ENCODE measurements at regions not wholly inside any gene's neighbourhood (a gene's known extent, or its start where the extent isn't known, plus 50 kb on each side); places are given as distances from the start of the nearest gene placed in this dataset.

GRCh38 chr1:91099746-91100621, 78.1 kb upstream of the ZNF644 start:
- no peak for TF ChIP-seq CTCF (IDR thresholded peaks at IDR 0.05 in 2 of 3, conservative IDR thresholded peaks at IDR 0.05 in 1 of 3; ENCODE audit: control insufficient read depth in 2 of 3, extremely low read depth in 1 of 3, insufficient read depth in 1 of 3, low read depth in 3 of 3, low read length in 3 of 3)
- TF ChIP-seq MEF2A (IDR thresholded peaks at IDR 0.05; ENCODE audit: insufficient read depth, low read depth, low read length) = no peak
- no peak for TF ChIP-seq FOXM1 (IDR thresholded peaks at IDR 0.05; ENCODE audit: low read depth, low read length)
- TF ChIP-seq POLR2AphosphoS5 (IDR thresholded peaks at IDR 0.05; ENCODE audit: low read length) = no peak
- no peak for TF ChIP-seq FOS (IDR thresholded peaks at IDR 0.05; ENCODE audit: borderline replicate concordance, extremely low read depth, insufficient read length)
- no peak for TF ChIP-seq JUNB (IDR thresholded peaks at IDR 0.05)
- no peak for TF ChIP-seq BCL11A (IDR thresholded peaks at IDR 0.05; ENCODE audit: low read depth, low read length)
- no peak for TF ChIP-seq EZH2 (IDR thresholded peaks at IDR 0.05; ENCODE audit: borderline replicate concordance, control insufficient read depth, low read depth, low read length)
- TF ChIP-seq ZNF207 (IDR thresholded peaks at IDR 0.05; ENCODE audit: borderline replicate concordance) = no peak
- TF ChIP-seq ZZZ3 (IDR thresholded peaks at IDR 0.05; ENCODE audit: control insufficient read depth, insufficient read length, low read depth) = no peak
- no peak for TF ChIP-seq KAT2A (conservative IDR thresholded peaks at IDR 0.05; ENCODE audit: control insufficient read depth, low read depth, low read length)
- TF ChIP-seq ZSCAN29 (IDR thresholded peaks at IDR 0.05) = no peak
